Uterus (tissue), 2 donors: ENCODE measurements at regions not wholly inside any gene's neighbourhood (a gene's known extent, or its start where the extent isn't known, plus 50 kb on each side); places are given as distances from the start of the nearest gene placed in this dataset.

ENCODE experiments used
- CTCF ChIP-seq, 4 experiments: fragments of 200-600 bp in 2 of 4; fragments of 450-650 bp in 2 of 4; sonication (generic) in 2 of 4; IDR thresholded peaks; one replicate each; pipeline ENCODE4 v1.5.1; 2016 to 2019; ENCODE audit warnings: antibody characterized with exemption in 4 of 4, mild to moderate bottlenecking in 2 of 4, moderate library complexity in 1 of 4
- POLR2A ChIP-seq, 2 donors: fragments of 450-650 bp; IDR thresholded peaks; one replicate each; pipeline ENCODE4 v1.6.1; 2016; ENCODE audit warnings: antibody characterized with exemption in 2 of 2, mild to moderate bottlenecking in 1 of 2, moderate library complexity in 1 of 2

GRCh38 chr18:37710726-37711125 is 145.1 kb upstream of the CELF4 start:
- TF ChIP-seq CTCF (IDR thresholded peaks at IDR 0.05) (no peak), POLR2A (IDR thresholded peaks at IDR 0.05) (no peak)
